ENCODE measurements at regions not wholly inside any gene's neighbourhood (a gene's known extent, or its start where the extent isn't known, plus 50 kb on each side); places are given as distances from the start of the nearest gene placed in this dataset.

GRCh38 chr13:75072368-75072767 is 409.6 kb downstream of the TBC1D4 start:
- TF ChIP-seq CTCF (conservative IDR thresholded peaks at IDR 0.05; ENCODE audit: low read depth, low read length) (no peak), EZH2 (IDR thresholded peaks at IDR 0.05; ENCODE audit: borderline replicate concordance, low read depth, low read length, poor library complexity, severe bottlenecking) (no peak)
